ENCODE measurements at regions not wholly inside any gene's neighbourhood (a gene's known extent, or its start where the extent isn't known, plus 50 kb on each side); places are given as distances from the start of the nearest gene placed in this dataset.

GRCh38 chr4:45778514-45778913 is 345.3 kb downstream of the GABRG1 start:
- Histone ChIP-seq H3K36me3 (ENCODE audit: insufficient read depth in 1 of 2, low read depth in 1 of 2) (no peaks in the 10 kb centered on the region), H3K27me3 (ENCODE audit: insufficient read depth in 3 of 3, low read length in 2 of 3) (no peaks in the 10 kb centered on the region), H3K4me1 (no peaks in the 10 kb centered on the region), H3K9me3 (no peaks in the 10 kb centered on the region), H3K27ac (no peak overlapping the region), H3K4me3 (no peak overlapping the region)
- 79 to 82% (median 81%) methylated on average over 1 of the region's 1 CpG for WGBS, 3 donors
- DNase-seq (no peak), ATAC-seq (no peak)
- intact Hi-C loops (cut with DNase I), result no loop called here
- no peak for TF ChIP-seq CTCF (IDR thresholded peaks at IDR 0.05)

DNA sequence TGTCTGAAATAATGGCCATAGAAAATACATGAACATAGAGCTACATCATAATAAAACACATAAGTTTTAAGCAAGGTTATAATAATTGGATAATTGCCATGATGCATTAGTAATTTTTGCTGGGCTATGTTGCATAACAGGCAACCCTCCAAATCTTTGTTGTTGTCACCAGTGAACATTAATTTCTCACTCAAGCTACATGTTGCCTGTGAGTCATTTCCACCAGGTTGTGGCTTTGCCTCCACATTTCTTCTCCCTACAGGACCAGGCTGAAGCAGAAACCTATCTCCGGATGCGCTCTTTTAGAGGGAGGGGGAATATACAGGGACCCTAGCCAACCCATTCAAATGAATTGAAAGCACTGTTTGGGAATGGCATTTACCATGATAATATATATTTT is 347.7 kb downstream of the GABRG1 start:
- TF ChIP-seq CTCF (IDR thresholded peaks at IDR 0.05), result no peak
- DNase-seq, result no peak
- H3K27me3 ChIP-seq (ENCODE audit: insufficient read depth in 3 of 3, low read length in 2 of 3), result no peaks in the 10 kb centered on the region
- H3K36me3 ChIP-seq (ENCODE audit: insufficient read depth in 1 of 2, low read depth in 1 of 2), result no peaks in the 10 kb centered on the region
- no peak overlapping the region for H3K27ac ChIP-seq
- H3K4me3 ChIP-seq, result no peak overlapping the region
- no peaks in the 10 kb centered on the region for H3K4me1 ChIP-seq
- WGBS, 3 donors, result 88 to 92% (median 91%) methylated on average over 2 of the region's 2 CpGs
- no peaks in the 10 kb centered on the region for H3K9me3 ChIP-seq
- intact Hi-C loops (cut with DNase I), result no loop called here
- ATAC-seq, result no peak

- no peak overlapping the region for H3K4me3 ChIP-seq
- no peak for TF ChIP-seq CTCF (IDR thresholded peaks at IDR 0.05)
- no peaks in the 10 kb centered on the region for H3K4me1 ChIP-seq
- WGBS, 3 donors, result 78 to 85% (median 83%) methylated on average over 3 of the region's 3 CpGs
- no peaks in the 10 kb centered on the region for H3K27me3 ChIP-seq (ENCODE audit: insufficient read depth in 3 of 3, low read length in 2 of 3)
- H3K36me3 ChIP-seq (ENCODE audit: insufficient read depth in 1 of 2, low read depth in 1 of 2), result no peaks in the 10 kb centered on the region
- DNase-seq (no peak), ATAC-seq (no peak)
- H3K27ac ChIP-seq, result no peak overlapping the region
- no peaks in the 10 kb centered on the region for H3K9me3 ChIP-seq
- intact Hi-C loops (cut with DNase I), result no loop called here
These were observed 352.9 kb downstream of the GABRG1 start for GRCh38 chr4:45770958-45771357.

DNA sequence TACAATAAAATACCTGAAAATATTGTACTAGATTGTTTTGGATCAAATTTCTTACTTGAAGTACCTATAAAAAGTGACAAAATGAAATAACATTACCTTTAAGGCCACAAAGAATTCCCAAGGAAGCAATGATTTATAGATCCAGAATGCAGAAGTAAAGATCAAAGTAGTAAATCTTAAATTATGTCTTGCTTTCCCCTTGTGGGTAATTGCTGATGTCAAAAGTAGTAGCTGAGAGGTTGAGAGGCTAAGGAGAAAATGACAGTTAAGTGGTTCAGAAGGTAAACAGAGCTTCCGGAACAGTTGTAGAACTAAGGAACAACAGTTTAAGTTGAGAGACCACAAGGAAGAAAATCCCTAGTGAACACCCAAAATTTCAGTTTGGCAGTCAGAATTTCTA is 358.3 kb downstream of the GABRG1 start:
- H3K27me3 ChIP-seq (ENCODE audit: insufficient read depth in 3 of 3, low read length in 2 of 3), result no peaks in the 10 kb centered on the region
- no peak for ATAC-seq
- no peak overlapping the region for H3K4me3 ChIP-seq
- intact Hi-C loops (cut with DNase I), result no loop called here
- no peak for TF ChIP-seq CTCF (IDR thresholded peaks at IDR 0.05)
- H3K9me3 ChIP-seq, result no peaks in the 10 kb centered on the region
- H3K27ac ChIP-seq, result no peak overlapping the region
- no peaks in the 10 kb centered on the region for H3K36me3 ChIP-seq (ENCODE audit: insufficient read depth in 1 of 2, low read depth in 1 of 2)
- no peaks in the 10 kb centered on the region for H3K4me1 ChIP-seq
- DNase-seq, result no peak
- 26 to 46% (median 37%) methylated on average over 1 of the region's 1 CpG for WGBS, 3 donors

GRCh38 chr4:45751877-45752530 is 371.9 kb downstream of the GABRG1 start:
- WGBS, 3 donors, result 76 to 87% (median 78%) methylated on average over 4 of the region's 4 CpGs
- no peak for TF ChIP-seq CTCF (IDR thresholded peaks at IDR 0.05)

More at GRCh38 chr4:45751877-45752530, 371.9 kb downstream of the GABRG1 start:
- Histone ChIP-seq H3K4me1 (no peaks in the 10 kb centered on the region), H3K4me3 (no peak overlapping the region), H3K9me3 (no peaks in the 10 kb centered on the region), H3K27ac (no peak overlapping the region), H3K36me3 (ENCODE audit: insufficient read depth in 1 of 2, low read depth in 1 of 2) (no peaks in the 10 kb centered on the region), H3K27me3 (ENCODE audit: insufficient read depth in 3 of 3, low read length in 2 of 3) (peaks cover 0 to 3% (median 0%) of the 10 kb centered on the region in 3 donors)
- DNase-seq, result no peak
- intact Hi-C loops (cut with DNase I), result no loop called here
- ATAC-seq, result no peak
